Esophagus squamous epithelium (tissue), 5 donors: ENCODE measurements at regions not wholly inside any gene's neighbourhood (a gene's known extent, or its start where the extent isn't known, plus 50 kb on each side); places are given as distances from the start of the nearest gene placed in this dataset.

Source experiments
- DNase-seq: peaks from one replicate; lab custom pipeline; 2025; lab: John Stamatoyannopoulos, UW
- H3K27ac ChIP-seq, 4 donors: fragments of 200-600 bp; sonication (generic); one replicate each; pipeline ENCODE4 v1.5.1; 2016 to 2019; ENCODE audit warnings: mild to moderate bottlenecking in 1 of 4
- H3K27me3 ChIP-seq, 4 donors: fragments of 200-600 bp; sonication (generic); 1 replicate in 3 of 4; 2 replicates in 1 of 4; pipeline versions ENCODE4 v1.5.1 to v1.6.0; 2017 to 2021; ENCODE audit warnings: antibody characterized with exemption in 1 of 4
- H3K36me3 ChIP-seq, 3 donors: fragments of 200-600 bp; sonication (generic); one replicate each; pipeline ENCODE4 v1.5.1; 2016 to 2019
- H3K4me1 ChIP-seq, 3 donors: fragments of 200-600 bp; sonication (generic); one replicate each; pipeline ENCODE4 v1.5.1; 2017 to 2019
- H3K4me3 ChIP-seq, 4 donors: fragments of 200-600 bp; sonication (generic); 1 replicate in 3 of 4; 2 replicates in 1 of 4; pipeline ENCODE4 v1.5.1; 2016 to 2019; ENCODE audit warnings: mild to moderate bottlenecking in 2 of 4, moderate library complexity in 1 of 4
- H3K9me3 ChIP-seq, 3 donors: fragments of 200-600 bp; sonication (generic); one replicate each; pipeline ENCODE4 v1.5.1; 2016 to 2019
- CTCF ChIP-seq, 6 experiments: fragments of 450-650 bp in 4 of 6; fragments of 200-600 bp in 2 of 6; sonication (generic) in 2 of 6; IDR thresholded peaks; one replicate each; pipeline ENCODE4 v1.5.1; 2016 to 2019; ENCODE audit warnings: antibody characterized with exemption in 6 of 6, mild to moderate bottlenecking in 4 of 6, moderate library complexity in 4 of 6
- POLR2A ChIP-seq, 4 donors: fragments of 450-650 bp; IDR thresholded peaks; one replicate each; pipeline ENCODE4 v1.6.1; 2017; ENCODE audit warnings: antibody characterized with exemption in 4 of 4, mild to moderate bottlenecking in 4 of 4, moderate library complexity in 3 of 4
- WGBS, 2 donors: methylation state at CpG; one replicate each; pipeline ENCODE4 v1.1.5; 2018; 5-methylcytosine and 5-hydroxymethylcytosine counted together
- intact Hi-C: fragments of 100-400 bp; cut with DNase I; formaldehyde crosslinking; loops from one replicate; pipeline ENCODE4 v1.15.0; 2022
- donor health status: DM: yes; HTN: yes; CAD: no.

GRCh38 chr6:4714961-4715501, 61.2 kb upstream of the CDYL start:
- Histone ChIP-seq H3K36me3 (no peaks in the 10 kb centered on the region), H3K4me1 (no peaks in the 10 kb centered on the region), H3K4me3 (no peak overlapping the region), H3K27me3 (no peaks in the 10 kb centered on the region), H3K9me3 (no peaks in the 10 kb centered on the region), H3K27ac (no peak overlapping the region)
- TF ChIP-seq CTCF (IDR thresholded peaks at IDR 0.05) = no peak
- TF ChIP-seq POLR2A (IDR thresholded peaks at IDR 0.05) = no peak
- no peak for DNase-seq
- intact Hi-C loops = no loop called here
- 55 to 57% methylated on average over 8 of the region's 8 CpGs for WGBS, 2 donors

- 83 to 100% methylated on average over 1 to 9 of the region's 9 CpGs for WGBS, 2 donors
- H3K27ac ChIP-seq = no peak overlapping the region
- no peaks in the 10 kb centered on the region for H3K36me3 ChIP-seq
- no peak overlapping the region for H3K4me3 ChIP-seq
- H3K9me3 ChIP-seq = no peaks in the 10 kb centered on the region
- H3K4me1 ChIP-seq = no peaks in the 10 kb centered on the region
- DNase-seq = no peak
- intact Hi-C loops = no loop called here
- H3K27me3 ChIP-seq = no peaks in the 10 kb centered on the region
- TF ChIP-seq POLR2A (IDR thresholded peaks at IDR 0.05) = no peak
- TF ChIP-seq CTCF (IDR thresholded peaks at IDR 0.05) = no peak
These were observed 63.9 kb upstream of the CDYL start for GRCh38 chr6:4712291-4712690.

- Histone ChIP-seq H3K27ac (no peak overlapping the region), H3K4me3 (no peak overlapping the region), H3K27me3 (no peaks in the 10 kb centered on the region), H3K36me3 (no peaks in the 10 kb centered on the region), H3K4me1 (no peaks in the 10 kb centered on the region), H3K9me3 (no peaks in the 10 kb centered on the region)
- intact Hi-C loops = no loop called here
- TF ChIP-seq CTCF (IDR thresholded peaks at IDR 0.05) (no peak), POLR2A (IDR thresholded peaks at IDR 0.05) (no peak)
- WGBS, 2 donors = 77 to 95% methylated on average over 3 of the region's 3 CpGs
- no peak for DNase-seq
These were observed 69.2 kb upstream of the CDYL start for GRCh38 chr6:4707011-4707410.

- Histone ChIP-seq H3K36me3 (no peaks in the 10 kb centered on the region), H3K4me3 (no peak overlapping the region), H3K27me3 (no peaks in the 10 kb centered on the region), H3K27ac (no peak overlapping the region), H3K4me1 (no peaks in the 10 kb centered on the region), H3K9me3 (no peaks in the 10 kb centered on the region)
- TF ChIP-seq POLR2A (IDR thresholded peaks at IDR 0.05) = no peak
- TF ChIP-seq CTCF (IDR thresholded peaks at IDR 0.05) = no peak
- WGBS, 2 donors = 78 to 79% methylated on average over 4 to 5 of the region's 5 CpGs
- DNase-seq = no peak
- intact Hi-C loops = no loop called here
These were observed 70.4 kb upstream of the CDYL start for GRCh38 chr6:4705809-4706208.

- Histone ChIP-seq H3K9me3 (no peaks in the 10 kb centered on the region), H3K36me3 (no peaks in the 10 kb centered on the region), H3K27ac (no peak overlapping the region), H3K4me1 (no peaks in the 10 kb centered on the region), H3K27me3 (no peaks in the 10 kb centered on the region), H3K4me3 (no peak overlapping the region)
- TF ChIP-seq POLR2A (IDR thresholded peaks at IDR 0.05) (no peak), CTCF (IDR thresholded peaks at IDR 0.05) (no peak)
- intact Hi-C loops = no loop called here
- WGBS, 2 donors = 58 to 63% methylated on average over 3 of the region's 3 CpGs
- DNase-seq = no peak
These were observed 72.8 kb upstream of the CDYL start for GRCh38 chr6:4703382-4703781.
